ENCODE measurements at regions not wholly inside any gene's neighbourhood (a gene's known extent, or its start where the extent isn't known, plus 50 kb on each side); places are given as distances from the start of the nearest gene placed in this dataset.

DNA sequence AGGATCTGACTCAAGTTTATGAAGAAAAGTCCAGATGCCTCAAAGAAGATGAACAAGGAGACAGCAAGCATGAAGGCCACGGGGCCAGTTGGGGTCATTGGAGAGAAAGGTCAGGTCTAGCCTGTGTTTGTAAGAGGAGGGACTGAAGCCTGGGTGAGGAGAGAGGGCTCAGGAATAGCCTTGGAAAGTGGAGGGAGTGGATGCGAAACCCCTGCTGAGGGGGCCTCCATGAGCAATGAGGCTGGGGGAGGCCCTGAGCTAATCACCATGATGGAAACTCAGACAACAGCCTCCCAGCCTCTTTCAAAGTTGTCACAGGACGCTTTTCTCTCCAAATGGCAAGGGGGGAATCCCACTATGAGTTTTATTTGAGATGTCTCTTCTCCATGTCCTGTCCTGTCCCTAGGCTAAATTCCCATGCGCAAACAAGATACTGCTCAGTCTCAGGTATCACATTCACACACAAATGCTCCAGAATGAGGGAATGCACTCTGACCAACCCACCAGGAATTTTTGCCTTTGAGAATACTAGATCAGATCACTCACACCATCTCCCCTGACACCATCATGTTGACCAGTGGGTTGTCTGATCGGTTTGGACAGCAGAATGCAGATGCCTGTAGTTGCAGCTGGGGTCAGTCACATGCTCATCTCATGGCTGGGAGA, 51.3 kb upstream of the TOP3B start:
- no peak overlapping the region for H3K4me3 ChIP-seq (ENCODE audit: low read depth, low read length)
- TF ChIP-seq, protein P1, sequence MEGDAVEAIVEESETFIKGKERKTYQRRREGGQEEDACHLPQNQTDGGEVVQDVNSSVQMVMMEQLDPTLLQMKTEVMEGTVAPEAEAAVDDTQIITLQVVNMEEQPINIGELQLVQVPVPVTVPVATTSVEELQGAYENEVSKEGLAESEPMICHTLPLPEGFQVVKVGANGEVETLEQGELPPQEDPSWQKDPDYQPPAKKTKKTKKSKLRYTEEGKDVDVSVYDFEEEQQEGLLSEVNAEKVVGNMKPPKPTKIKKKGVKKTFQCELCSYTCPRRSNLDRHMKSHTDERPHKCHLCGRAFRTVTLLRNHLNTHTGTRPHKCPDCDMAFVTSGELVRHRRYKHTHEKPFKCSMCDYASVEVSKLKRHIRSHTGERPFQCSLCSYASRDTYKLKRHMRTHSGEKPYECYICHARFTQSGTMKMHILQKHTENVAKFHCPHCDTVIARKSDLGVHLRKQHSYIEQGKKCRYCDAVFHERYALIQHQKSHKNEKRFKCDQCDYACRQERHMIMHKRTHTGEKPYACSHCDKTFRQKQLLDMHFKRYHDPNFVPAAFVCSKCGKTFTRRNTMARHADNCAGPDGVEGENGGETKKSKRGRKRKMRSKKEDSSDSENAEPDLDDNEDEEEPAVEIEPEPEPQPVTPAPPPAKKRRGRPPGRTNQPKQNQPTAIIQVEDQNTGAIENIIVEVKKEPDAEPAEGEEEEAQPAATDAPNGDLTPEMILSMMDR (IDR thresholded peaks at IDR 0.05; ENCODE audit: borderline replicate concordance, insufficient read depth, low read depth, low read length), result no peak

- no peak overlapping the region for H3K4me3 ChIP-seq (ENCODE audit: low read depth, low read length)
- TF ChIP-seq, protein P1 (IDR thresholded peaks at IDR 0.05; ENCODE audit: borderline replicate concordance, insufficient read depth, low read depth, low read length), result no peak
Measured at GRCh38 chr22:22032906-22033802, 50.6 kb upstream of the TOP3B start.

DNA sequence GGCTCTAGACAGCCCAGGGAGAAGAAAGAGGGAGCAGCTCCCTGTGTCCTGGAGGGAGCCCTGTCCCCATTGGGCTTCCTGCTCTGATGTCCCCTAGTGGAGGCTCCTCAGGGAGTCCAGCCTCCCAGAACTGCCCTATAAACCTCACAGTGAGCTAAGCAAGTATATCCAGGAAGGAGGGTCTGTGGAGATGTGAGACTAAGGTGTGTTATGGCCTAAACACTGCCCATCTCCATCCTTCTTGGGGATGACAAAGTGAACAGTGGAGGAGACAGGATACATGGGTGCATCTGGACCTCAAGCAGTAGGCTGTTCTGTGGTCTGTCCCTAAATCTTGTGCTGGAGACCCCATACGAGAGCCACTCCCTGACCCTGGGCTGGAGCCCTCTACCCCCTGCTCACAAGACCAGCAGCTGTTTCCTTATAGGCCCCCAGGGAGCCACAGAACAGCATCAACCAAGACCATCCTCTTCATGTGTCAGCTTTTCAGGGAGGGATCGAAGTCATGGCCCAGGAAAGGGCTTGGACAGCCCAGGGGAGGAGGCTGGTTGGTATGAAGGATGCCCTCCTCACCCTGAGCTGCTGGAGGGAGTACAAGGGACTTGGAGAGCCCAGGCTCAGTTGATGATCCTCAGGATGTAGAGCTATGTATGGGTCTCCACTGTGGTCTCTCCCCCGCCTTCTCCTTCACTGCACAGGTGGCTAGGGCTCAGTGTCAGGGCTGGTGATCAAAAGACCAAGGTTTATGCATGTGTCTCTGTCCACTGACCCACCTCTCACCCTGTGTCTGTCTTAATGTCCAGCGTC, 49.7 kb upstream of the TOP3B start:
- H3K4me3 ChIP-seq (ENCODE audit: low read depth, low read length), result no peak overlapping the region
- TF ChIP-seq, protein P1 (IDR thresholded peaks at IDR 0.05; ENCODE audit: borderline replicate concordance, insufficient read depth, low read depth, low read length), result no peak

All from GM12875 (cell line).